NCI-H2227 (cell line): ENCODE measurements at regions not wholly inside any gene's neighbourhood (a gene's known extent, or its start where the extent isn't known, plus 50 kb on each side); places are given as distances from the start of the nearest gene placed in this dataset.

ENCODE experiments used
- DNase-seq: peaks from one replicate; lab custom pipeline; 2025; ENCODE audit not compliant: unreplicated experiment; lab: John Stamatoyannopoulos, UW

DNA sequence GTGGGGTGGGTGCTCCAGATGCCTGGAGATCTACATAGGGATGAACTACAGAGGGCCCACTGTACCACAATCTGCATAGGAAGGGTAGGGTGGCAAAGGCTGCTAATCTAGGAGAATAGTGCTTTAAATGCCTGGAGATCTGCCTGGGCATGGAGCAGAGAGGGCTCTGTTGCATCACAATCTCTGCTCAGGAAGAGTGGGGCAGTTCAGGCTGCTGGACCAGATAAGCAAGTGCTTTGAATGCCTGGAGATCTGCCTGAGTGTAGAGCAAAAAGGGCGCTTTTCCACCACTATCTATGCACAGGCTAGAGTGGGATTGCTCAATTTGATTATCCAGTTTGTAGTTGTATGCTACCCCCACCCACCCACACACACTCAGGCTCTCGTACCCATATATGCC is 886.3 kb upstream of the SEL1L start:
- no peak for DNase-seq

DNA sequence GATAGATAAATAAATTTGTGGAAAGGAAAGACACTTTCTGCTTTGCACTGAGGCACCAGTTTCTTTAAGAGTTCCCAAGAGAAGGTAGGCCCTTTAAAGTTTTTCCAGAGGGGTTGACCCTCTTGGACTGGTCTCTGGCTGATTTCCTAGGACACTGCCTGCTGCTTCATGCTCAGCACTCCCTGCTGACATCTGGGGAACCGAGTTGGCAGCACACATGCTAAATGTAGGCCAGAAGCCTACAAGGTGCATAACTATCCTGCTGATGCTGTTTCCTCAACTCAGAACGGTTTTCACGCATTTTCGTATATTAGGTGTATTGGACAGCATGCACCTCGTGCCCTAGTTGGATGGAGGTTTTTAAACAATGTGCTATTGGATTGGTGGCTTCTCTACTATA is 887.2 kb upstream of the SEL1L start:
- no peak for DNase-seq

DNA sequence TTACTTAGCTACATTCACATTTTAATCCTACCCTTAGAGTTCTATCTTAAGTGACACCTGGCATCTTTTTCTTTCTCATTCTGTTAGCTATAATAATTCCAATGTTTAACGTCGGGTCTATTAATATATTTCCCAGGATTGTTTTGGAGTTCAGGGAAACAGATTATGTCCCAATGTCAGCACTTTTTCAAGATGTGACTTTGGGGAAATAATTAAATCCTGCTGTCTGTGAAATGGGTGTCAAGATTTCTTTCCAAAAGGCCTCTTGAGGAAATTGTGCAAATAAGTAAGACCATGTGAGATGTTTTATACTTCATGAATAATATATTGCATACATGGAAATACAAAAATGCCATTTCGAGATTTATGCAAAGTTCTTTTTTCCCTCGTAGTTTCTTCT is 887.6 kb upstream of the SEL1L start:
- DNase-seq = no peak

DNA sequence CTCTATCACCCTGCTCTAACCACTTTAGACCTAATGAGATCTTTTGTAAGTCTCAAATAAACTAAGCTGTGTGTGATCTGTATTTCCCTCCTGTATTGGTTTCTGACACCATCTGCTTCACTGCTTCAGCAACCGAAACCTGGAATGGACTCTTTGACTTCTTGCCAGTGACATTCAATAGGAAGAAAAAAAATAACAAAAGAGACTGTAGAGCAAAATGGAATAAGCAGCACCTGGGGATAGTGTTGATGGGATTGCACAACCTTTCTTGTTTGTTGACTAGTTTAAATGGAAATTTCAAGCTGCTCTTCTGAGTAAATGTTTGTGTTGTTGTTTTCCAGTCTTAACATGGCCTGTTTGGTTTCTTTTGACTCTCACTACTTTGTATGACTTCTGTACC is 888.6 kb upstream of the SEL1L start:
- no peak for DNase-seq

DNA sequence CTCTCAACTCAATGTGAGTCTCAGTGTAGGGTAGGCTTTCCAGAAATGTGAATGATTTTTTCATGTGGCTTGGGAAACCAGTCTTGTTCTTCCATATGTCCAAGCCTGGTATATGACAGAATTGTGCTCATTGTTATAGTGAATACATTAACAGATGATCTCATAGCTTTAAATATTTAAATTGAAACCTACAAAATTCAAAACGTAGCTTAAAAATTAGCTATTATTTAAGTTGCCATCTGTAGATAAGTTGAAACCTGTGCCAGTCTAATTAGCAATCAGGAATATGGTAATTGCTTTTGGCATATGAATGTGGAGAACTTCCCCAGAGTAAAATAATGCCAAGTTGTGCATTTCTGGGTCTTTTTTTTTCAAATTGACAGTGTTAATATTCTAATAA is 891.6 kb upstream of the SEL1L start:
- no peak for DNase-seq

DNA sequence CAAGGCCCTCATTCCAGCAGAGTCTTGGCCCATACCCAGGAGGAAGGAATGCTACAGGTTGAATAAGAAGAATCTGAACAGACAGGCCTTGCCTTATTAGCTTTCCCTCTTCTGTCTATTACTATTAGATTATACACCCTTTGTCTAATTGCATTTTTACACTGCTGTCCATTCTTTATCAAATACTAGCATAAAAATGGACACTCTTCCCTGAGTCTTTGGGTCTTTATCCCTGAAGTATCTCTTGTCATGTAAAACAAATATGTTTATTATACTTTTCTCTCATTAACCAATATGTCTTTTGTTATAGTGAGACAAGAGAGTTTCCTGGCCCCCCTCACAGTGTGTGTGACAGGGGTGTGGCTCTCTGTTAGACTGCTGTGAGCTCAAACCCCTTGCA is 897.4 kb upstream of the SEL1L start:
- no peak for DNase-seq

DNA sequence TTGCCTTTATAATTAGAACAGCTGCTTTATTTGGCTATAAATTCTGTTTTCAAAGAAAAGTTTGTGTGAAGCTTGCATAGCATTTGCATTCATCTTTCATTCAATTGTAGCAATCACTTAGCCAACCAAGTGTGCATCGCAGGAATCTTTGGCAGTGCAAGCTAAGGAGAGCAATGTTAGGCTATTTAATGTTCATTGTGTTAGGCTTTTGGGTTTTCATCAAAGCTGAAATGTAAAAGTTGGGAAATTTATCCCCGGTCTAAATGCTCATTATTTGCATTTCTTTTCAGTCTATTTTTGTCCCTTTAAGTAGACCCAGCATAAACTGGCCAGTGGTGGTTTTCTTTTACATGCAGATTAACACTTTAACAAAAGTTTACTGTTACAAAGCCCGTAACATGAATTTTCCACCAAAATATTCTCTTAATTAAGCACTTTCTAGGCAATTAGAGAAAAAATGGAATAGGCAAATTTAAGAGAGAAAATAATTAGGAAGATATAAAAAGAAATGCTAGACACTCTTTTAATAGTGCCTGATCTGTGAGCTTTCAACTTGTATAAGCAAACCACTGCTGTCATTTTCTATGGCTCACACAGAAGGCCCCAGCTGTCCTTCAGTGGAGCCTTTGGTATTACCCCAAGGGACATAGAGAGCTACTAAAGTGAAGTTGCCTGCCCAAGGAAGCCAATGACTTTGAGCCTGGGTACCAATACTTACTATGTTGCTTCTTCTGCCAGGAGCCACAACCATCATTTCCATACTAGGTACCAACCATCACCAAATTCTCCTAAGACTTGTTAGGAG is 898.9 kb upstream of the SEL1L start:
- no peak for DNase-seq

DNA sequence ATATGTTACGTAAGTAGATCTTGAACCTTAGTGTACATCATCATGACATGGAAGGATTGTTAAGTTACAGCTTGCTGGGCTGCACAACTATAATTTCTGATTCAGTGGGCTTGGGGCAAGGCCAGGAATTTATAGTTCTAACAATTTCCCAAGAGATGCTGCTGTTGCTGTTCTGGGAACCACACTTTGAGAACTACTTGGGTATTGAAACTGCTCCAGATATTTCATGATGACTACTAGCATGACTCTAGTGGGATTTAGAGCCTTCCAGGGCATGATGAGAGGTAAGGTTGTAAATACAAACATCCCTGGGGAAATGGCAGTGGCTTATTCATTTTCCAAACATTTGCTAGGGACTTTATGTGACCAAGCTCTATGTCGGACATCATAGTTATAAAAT is 904.8 kb upstream of the SEL1L start:
- no peak for DNase-seq

DNA sequence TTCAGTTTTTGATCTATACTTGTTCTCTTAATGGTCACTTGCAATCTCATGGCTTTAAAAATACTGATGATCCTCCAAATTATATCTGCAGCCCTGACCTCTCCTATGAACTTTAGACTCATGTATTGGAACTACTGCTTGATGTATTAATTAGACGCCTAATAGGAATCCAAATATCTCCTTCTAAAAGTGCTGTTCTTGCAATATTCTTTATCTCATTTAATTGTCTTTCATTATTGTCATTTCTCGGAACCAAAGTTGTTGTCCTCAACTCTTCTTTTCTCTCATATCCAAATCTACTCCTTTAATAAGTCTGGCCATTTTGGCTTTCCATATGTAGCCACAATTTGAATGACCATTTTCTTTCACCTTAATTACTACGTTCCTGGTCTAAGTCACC is 907.6 kb upstream of the SEL1L start:
- no peak for DNase-seq

DNA sequence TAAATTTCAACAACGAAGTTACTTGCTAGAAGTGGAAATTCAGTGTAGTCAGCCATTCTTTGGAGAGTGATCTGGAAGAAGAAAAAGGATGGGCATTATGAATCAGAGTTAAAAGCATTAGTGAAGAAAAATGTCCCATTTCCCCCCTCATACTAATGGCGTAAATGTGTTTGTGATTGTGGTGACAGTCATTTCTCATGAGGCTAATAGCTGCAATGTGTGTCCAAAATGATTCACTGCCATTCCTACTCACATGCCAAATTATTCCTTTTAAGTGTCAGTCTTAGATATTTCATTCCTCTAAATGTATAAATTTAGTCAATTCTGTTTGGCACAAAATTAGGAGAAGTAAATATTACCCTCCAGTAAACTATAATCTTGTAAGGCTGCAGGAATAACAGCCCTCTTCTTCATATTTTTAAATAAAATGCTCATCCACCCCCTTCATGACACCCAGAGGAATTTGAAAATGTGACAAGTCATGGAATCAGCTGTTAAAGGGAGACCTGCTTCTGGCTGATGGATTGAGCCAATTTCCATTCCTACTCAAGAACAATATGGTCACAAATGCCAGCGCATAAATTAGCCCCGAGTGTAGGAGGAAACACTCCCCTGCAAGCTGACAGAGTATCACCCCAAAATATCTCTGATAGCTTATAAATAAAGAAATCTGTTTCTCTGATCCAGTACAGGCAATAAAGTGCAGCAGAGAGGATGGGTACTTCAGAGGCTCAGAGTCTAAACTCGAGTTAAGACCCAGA is 912.3 kb upstream of the SEL1L start:
- no peak for DNase-seq

DNA sequence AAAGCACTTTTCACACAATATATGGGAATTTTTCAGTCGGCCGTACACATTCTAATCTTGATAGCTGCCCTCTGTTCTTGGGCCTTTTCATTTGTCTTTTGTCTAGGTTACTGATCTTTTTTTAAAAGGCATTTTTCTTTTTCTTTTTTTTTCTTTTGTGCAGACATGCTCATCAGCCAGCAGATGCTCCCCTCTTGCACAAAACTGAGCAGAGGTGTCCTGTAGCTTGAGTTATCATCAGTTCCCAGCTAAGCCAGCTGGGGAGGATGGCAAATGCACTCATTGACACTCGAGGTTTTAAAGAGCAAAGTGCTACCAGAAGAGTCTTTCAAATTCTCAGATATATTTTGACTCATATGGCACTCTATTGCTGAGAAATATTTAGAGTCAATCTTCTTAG is 913.9 kb upstream of the SEL1L start:
- DNase-seq = no peak

DNA sequence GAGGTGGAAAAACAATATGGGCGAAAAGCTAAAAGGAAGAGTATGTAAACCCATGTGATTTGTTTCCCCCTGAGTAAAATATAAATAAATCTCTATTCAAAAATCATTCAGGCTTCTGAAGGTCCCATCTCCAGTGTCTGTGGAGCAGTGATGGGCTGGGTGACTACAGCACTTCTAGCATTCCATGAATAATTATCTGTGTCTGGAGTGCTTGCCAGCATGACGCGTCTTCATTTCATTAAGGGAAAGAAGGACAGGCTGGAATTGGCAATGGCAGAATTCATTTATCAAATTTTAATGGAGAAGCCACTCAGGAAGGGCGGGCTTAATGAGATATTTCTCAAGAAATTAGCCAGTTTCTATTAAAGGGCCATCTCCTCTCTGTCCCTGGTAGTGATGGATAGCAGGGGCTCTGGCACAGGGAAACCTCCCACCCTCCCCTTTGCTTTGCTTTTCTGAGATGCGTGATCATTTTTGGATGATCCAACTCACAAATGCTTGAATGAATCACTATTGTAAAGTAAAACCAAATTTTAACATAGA is 916.3 kb upstream of the SEL1L start:
- DNase-seq = no peak

DNA sequence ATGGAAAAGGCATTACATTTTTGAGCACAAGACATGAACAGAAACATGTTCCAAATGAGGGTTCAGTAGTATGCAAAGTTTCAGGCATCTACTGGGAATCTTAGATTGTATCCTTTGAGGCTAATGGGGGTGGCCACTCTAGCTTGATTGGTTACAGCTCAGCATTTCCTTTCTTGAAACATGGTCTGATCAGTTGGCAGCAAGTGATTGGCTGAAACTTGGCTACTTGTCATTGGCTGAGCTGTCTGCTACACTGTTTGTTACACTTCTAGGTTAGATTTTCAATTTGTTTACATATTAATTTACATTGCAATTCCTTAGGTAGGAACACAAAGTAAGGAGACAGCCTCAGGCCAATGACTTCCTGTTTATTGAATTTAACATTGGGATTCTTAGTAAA is 918.0 kb upstream of the SEL1L start:
- DNase-seq = no peak

DNA sequence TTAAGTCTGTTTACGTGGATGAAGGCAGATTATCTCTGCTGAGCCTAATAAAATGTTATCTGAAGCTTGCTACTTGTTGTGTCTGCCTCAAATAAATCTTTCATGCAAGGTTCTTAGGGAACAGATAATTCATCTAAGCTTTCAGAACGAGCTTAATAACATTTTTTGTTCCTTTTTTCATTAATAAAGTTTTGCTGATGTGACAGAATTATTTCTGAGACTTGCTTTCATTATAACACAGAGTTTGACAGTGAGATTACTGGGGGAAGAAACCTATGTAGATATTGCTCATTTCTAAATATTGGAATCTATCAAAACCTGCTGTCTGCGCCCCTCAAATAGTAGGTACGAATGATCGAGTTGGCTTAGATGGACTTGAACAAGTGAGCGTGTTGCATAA is 948.7 kb upstream of the SEL1L start:
- DNase-seq = no peak

DNA sequence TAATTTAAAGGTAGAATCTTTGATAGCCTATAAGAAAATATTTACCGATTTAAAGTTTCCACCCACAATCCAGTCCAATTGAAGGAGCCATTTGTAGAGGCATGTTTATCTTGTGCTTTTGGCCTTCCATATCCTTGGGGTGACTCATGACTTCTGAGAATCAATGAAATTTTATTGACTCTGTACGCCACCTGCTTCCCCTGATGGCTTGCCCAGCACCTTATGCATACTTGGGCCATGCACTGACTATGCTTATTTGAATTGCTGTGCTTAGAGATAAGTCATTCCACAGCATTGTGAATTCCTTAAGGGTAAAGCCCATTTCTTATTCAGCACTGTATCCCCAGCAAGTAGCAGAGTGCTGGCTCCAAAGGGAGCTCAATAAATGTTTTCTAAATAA is 954.8 kb upstream of the SEL1L start:
- DNase-seq = no peak

DNA sequence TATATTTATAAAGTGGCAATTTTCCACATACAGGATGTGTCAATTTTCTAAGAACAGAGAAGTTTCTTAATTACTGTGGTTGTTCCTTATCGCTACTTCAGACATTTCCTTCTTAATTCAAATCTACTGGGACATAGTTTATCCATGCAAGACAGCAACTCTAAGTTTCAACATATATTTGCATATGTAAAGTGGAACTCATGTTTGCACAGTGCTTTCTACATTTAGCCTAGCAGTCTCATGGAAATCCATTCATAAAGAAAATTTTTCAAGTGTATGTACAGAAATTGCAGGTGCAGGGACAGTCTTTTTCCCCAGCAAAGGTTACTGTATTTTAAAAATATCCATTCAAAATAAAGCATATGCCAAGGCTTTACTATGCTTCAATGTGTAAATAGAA is 956.7 kb upstream of the SEL1L start:
- DNase-seq = no peak

DNA sequence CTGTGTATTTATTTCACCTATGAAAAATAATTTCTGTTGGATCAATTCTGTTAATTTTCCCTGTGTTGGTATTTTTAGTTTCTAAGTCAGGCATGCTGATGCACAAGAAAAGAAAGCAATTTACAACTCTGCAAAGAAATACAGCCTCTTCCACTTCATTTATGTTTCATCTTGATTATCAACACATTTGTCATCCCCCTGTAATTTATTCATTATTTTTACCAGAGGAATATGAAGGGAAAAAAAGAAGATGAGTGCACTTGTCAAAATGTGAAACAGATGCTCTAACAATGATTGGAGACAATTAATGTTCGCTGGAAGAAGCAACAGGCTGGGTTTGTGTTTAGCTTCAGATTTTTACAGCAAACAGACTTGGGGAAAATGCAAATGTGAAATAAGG is 958.5 kb upstream of the SEL1L start:
- DNase-seq = no peak

DNA sequence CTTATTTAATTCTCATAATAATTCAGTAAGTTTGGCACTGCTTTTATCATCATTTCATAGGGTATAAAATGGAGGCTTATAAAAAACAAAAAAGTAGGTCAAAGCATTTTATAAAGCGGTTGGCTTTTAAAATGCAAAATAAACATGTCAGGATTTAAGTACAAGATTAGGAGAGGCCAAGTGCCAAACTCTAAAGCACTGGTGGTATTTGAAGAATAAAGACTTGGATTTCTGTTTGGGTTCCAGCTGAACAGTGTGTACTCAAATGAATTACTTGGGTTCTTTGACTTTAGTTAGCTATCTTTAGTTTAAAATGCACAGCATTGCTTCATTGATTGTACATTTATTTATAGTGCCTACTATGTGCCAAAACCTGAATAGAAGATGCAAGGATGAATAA is 966.6 kb upstream of the SEL1L start:
- no peak for DNase-seq

DNA sequence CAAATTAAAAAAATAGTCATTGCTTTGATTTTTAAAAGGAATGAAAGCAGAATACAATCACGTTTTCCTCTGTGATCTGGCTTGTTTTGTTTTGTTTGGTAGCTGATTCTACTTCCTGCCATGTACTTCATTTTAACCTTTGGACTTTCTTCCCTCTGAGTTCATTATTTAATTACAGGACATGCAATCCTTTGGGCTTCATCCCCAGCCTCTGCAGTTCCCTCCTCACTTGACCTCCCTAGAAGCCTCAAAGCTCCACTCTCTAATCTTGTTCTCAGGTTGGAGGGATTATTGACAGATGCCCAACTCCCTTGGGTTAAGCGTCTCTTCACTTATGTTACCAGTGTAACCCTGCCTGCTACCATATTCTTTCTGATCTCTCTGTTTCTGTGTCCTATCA is 967.9 kb upstream of the SEL1L start:
- no peak for DNase-seq

DNA sequence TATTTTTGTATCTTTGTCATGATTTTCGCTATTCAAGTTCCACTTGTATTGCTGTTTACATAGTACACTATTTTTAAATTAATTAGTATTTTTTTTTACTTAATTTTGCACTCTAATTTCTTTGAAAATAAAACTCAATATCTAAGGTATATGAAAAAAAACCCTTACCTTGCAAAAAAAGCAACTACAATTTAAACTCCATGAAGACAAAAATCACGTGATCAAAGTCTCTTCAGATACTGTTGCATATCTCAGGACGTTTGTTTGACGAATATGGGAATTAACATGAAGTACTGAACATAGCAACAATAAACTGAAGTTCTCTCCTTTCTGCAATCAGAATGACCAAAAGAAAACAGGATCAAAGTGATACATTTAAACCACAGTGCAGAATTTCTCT is 968.4 kb upstream of the SEL1L start:
- DNase-seq = no peak

DNA sequence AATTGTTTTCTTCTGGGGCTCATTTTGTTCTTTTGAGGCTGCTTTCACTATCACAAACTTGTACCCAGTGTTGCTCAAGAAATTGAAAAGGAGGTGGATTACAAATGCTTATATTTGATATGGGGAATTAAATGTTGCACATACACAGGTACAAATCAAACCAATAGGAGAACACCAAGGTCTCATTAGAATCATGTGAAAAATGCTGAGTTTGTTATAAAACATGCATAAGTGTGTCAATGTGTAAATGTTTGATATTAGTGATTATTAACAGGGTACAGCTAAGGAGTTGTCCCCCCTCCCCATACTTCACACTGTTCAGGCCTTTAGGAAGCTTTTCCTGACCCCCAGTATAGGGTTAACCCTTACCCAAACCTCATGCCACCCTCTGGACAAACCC is 971.2 kb upstream of the SEL1L start:
- no peak for DNase-seq

DNA sequence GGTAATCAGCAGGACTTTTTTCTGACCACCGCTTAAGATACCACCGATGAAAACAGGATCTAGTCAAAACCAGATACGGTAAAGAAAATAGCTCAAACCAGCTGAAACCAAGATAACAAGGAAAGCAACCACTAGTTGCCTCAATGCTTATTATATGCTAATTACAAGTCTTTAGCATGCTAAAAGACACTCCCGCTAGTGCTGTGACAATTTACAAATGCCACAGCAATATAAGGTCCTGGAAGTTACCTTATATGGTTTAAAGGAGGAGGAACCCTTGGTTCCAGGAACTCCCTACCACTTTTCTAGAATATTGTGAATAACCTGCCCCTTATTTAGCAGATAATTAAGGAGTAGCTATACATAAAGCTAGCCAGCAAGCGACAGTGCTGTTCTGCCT is 976.4 kb upstream of the SEL1L start:
- no peak for DNase-seq

DNA sequence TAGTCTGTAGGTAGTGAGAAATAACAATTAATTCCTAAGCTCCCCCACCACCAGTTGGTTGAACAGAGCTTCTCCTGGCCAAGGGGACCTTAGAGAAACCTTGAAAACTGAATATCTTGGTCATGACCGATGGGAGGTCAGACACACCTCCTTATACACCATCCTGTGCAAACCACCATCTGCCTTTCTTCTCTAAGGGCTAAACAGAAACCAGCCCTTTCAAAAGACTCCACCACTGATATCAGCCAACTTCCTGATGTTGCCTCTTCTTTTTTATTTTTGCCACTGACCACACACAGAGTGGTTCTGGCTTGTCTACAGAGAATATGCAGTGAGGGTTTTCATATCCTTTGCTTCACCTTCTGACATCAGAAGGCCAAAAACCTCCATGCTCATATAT is 977.7 kb upstream of the SEL1L start:
- DNase-seq = no peak
